ENCODE measurements at regions not wholly inside any gene's neighbourhood (a gene's known extent, or its start where the extent isn't known, plus 50 kb on each side); places are given as distances from the start of the nearest gene placed in this dataset.

DNA sequence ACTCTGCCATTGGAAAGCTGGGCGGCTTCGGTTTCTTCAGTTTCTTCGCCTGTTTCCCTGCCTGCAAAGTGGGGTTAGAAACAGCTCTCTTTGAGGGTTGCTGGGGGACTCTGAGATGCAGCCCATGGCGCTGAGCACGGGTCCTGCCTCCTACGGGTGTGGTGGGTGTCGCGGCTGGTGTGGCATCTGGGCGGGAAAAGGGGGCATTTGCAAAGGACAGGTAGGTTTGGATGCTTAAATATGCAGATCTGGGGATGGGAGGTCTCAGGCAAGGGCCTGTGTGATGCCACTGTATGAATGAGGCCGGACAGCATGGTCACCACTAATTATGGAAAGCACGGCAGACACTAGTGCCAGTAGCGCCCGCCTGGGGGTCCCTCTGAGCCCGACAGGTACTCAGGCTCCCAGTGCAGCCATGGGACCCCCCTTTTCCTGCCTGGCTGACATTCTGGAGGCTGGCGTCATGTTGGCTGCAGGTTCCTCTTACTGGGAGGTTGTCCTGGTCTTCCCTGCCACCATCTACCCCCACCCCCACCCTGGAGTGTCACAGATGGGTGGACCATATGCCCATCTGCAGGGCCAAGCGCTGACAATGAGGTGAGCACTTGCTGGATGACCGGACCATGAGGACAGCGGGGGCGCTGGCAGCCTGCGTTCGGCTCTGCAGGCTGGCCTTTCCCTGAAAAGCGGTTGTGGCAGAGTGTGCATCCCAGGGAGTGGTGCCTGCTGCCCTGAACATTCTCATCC is 237.7 kb downstream of the SEC14L1 start:
- H3K9me3 ChIP-seq (ENCODE audit: control insufficient read depth in 2 of 2, low read length in 2 of 2) = no peaks in the 10 kb centered on the region
- peak overlapping the region; percentile 96 for H3K27ac ChIP-seq (ENCODE audit: low read length)
- H3K27me3 ChIP-seq (ENCODE audit: control insufficient read depth in 1 of 2, insufficient read depth in 2 of 2, low read length in 2 of 2) = no peaks in the 10 kb centered on the region
- H3K36me3 ChIP-seq (ENCODE audit: control insufficient read depth in 2 of 2, insufficient read depth in 2 of 2, low read length in 2 of 2) = no peaks in the 10 kb centered on the region
- peak overlapping the region in 1 of 2 donors; percentile 93 for H3K9ac ChIP-seq (ENCODE audit: low read length in 2 of 2)
- peak overlapping the region in 1 of 2 donors; percentile 93 for H3K4me3 ChIP-seq (ENCODE audit: low read length in 2 of 2)
- H3K4me1 ChIP-seq (ENCODE audit: control insufficient read depth, insufficient read depth, low read length) = peaks cover 92% of the 10 kb centered on the region

DNA sequence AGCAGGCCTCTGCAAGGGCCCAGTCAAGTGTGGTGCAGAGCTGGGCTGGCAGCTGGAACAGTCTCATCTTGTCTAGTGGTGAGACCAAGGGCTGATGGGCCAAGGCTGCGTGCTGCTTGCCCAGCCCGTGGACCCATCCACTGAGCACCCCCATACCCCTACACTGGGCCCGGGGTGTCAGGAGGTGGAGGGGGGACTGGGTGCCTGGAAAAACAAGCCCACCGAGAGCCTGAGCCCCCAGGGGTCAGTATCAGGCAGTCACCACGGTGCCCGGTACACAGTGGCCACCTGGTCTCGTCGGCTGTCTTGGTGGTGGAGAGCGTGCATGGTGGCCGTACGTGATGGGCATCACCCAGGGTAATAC is 238.3 kb downstream of the SEC14L1 start:
- no peaks in the 10 kb centered on the region for H3K36me3 ChIP-seq (ENCODE audit: control insufficient read depth in 2 of 2, insufficient read depth in 2 of 2, low read length in 2 of 2)
- H3K27ac ChIP-seq (ENCODE audit: low read length) = peak overlapping the region; percentile 96
- H3K4me3 ChIP-seq (ENCODE audit: low read length in 2 of 2) = peak overlapping the region; percentile 15 to 36
- peaks cover 94% of the 10 kb centered on the region for H3K4me1 ChIP-seq (ENCODE audit: control insufficient read depth, insufficient read depth, low read length)
- peak overlapping the region in 1 of 2 donors; percentile 16 for H3K9ac ChIP-seq (ENCODE audit: low read length in 2 of 2)
- no peaks in the 10 kb centered on the region for H3K9me3 ChIP-seq (ENCODE audit: control insufficient read depth in 2 of 2, low read length in 2 of 2)
- no peaks in the 10 kb centered on the region for H3K27me3 ChIP-seq (ENCODE audit: control insufficient read depth in 1 of 2, insufficient read depth in 2 of 2, low read length in 2 of 2)

DNA sequence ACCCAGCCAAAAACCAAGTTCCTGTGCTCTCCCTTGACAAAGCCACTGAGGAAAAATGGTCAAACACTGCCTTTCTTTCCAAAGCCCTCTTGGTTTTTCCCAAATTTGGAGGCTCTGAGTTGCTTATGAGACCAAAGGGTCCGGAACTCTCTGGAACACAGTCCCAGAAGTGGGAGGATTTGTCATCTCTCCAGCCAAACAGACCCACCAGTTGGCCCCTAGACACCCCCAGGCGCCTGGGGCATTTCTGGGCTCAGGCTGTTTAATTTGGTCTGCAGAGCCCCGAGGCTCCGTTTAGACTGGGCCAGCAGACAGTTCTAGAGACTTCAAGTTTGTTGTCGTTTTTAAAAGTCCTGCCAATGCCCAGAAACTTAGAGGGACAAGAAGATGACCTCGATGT is 239.1 kb downstream of the SEC14L1 start:
- Histone ChIP-seq H3K27me3 (ENCODE audit: control insufficient read depth in 1 of 2, insufficient read depth in 2 of 2, low read length in 2 of 2) (no peaks in the 10 kb centered on the region), H3K9ac (ENCODE audit: low read length in 2 of 2) (peak overlapping the region; percentile 42 to 44), H3K36me3 (ENCODE audit: control insufficient read depth in 2 of 2, insufficient read depth in 2 of 2, low read length in 2 of 2) (peaks cover 0 to 3% of the 10 kb centered on the region in 2 donors), H3K4me3 (ENCODE audit: low read length in 2 of 2) (peak overlapping the region in 1 of 2 donors; percentile 22), H3K9me3 (ENCODE audit: control insufficient read depth in 2 of 2, low read length in 2 of 2) (no peaks in the 10 kb centered on the region), H3K27ac (ENCODE audit: low read length) (peak overlapping the region; percentile 96), H3K4me1 (ENCODE audit: control insufficient read depth, insufficient read depth, low read length) (peaks cover 94% of the 10 kb centered on the region)

DNA sequence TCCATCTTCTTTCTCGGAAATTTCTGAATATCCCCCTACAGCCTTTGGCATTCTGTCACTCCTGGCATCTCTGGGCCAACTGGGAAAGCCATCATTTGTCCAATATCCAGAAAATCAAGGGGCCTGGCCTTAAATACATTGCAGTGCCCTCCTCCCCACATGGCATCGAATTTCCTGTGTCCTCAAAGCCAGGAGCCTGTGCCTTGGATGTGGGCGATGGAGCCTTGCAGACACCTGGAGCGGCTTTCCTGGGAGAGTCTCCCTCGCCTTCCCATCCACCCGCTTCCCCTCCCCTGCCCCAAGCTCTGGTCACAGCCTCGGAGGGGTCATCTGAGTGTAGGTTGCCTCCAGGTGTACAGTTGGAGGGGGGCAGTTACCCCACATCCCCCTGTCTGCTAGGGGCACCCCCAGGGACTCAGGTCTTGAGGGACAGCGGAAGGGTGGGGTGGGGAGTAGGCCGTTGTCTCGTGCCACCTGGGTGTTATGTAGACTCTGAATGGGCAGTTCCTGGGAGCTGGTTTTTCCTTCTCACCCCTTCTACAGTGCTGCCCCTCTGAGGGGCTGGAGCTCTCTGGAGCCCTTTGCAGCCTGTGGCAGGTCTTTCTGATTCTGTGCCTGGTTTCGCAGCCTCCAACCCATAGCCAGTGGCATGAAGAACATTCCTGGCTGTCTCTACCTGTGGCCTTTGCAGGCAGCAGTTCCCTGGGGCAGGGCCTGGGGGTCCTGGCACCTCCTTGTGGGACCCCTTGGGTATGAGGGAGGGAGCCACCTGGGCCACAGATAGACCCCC is 239.8 kb downstream of the SEC14L1 start:
- Histone ChIP-seq H3K27ac (ENCODE audit: low read length) (peak overlapping the region; percentile 24), H3K4me1 (ENCODE audit: control insufficient read depth, insufficient read depth, low read length) (peaks cover 91% of the 10 kb centered on the region), H3K36me3 (ENCODE audit: control insufficient read depth in 2 of 2, insufficient read depth in 2 of 2, low read length in 2 of 2) (peaks cover 0 to 3% of the 10 kb centered on the region in 2 donors), H3K9me3 (ENCODE audit: control insufficient read depth in 2 of 2, low read length in 2 of 2) (no peaks in the 10 kb centered on the region), H3K4me3 (ENCODE audit: low read length in 2 of 2) (no peak overlapping the region), H3K27me3 (ENCODE audit: control insufficient read depth in 1 of 2, insufficient read depth in 2 of 2, low read length in 2 of 2) (no peaks in the 10 kb centered on the region), H3K9ac (ENCODE audit: low read length in 2 of 2) (no peak overlapping the region)

DNA sequence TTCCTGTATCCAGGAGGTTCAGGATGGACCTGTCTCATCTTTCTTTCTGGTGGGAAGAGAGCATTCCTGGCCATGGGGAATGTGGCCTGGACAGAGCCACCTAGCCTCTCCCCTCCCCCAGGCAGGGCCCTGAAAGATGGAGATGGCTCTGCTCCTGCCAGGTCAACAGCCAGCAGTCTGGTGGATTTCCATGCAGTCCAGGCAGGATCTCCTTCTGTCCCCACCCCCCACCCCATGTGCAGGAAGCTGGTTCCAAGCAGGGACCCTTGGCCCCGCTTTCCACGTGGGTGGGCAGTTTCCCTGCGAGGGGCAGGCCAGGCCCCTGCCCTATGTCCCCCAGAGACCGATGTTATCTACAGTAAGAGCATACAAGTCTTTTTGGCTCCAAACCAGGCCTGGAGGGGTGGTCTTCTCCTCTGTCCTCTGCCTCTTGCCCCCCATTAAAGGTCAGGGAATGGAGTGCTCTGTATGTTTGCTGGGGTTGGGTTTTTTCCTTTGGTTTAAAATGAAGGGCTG is 240.5 kb downstream of the SEC14L1 start:
- peaks cover 0 to 3% of the 10 kb centered on the region in 2 donors for H3K36me3 ChIP-seq (ENCODE audit: control insufficient read depth in 2 of 2, insufficient read depth in 2 of 2, low read length in 2 of 2)
- H3K9ac ChIP-seq (ENCODE audit: low read length in 2 of 2) = no peak overlapping the region
- peak overlapping the region; percentile 24 for H3K27ac ChIP-seq (ENCODE audit: low read length)
- peaks cover 91% of the 10 kb centered on the region for H3K4me1 ChIP-seq (ENCODE audit: control insufficient read depth, insufficient read depth, low read length)
- no peak overlapping the region for H3K4me3 ChIP-seq (ENCODE audit: low read length in 2 of 2)
- no peaks in the 10 kb centered on the region for H3K9me3 ChIP-seq (ENCODE audit: control insufficient read depth in 2 of 2, low read length in 2 of 2)
- H3K27me3 ChIP-seq (ENCODE audit: control insufficient read depth in 1 of 2, insufficient read depth in 2 of 2, low read length in 2 of 2) = no peaks in the 10 kb centered on the region

DNA sequence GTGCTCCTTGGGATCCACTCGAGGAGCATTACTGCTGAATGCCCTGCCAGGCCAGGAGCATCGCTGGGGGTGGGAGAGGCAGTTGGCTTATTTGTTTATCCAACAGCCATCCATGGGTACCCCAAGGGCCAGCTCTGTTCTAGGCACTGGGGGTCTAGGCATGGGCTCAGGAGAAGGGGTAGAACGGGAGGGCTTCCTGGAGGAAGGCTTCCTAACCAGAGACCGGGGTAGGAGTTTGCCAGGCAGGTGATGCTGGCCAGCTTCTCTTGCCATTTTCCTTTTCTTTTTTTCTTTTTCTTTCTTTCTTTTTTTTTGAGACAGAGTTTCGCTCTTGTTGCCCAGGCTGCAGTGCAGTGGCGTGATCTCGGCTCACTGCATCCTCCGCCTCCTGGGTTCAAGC is 241.0 kb downstream of the SEC14L1 start:
- H3K9me3 ChIP-seq (ENCODE audit: control insufficient read depth in 2 of 2, low read length in 2 of 2) = no peaks in the 10 kb centered on the region
- H3K9ac ChIP-seq (ENCODE audit: low read length in 2 of 2) = no peak overlapping the region
- peaks cover 91% of the 10 kb centered on the region for H3K4me1 ChIP-seq (ENCODE audit: control insufficient read depth, insufficient read depth, low read length)
- H3K36me3 ChIP-seq (ENCODE audit: control insufficient read depth in 2 of 2, insufficient read depth in 2 of 2, low read length in 2 of 2) = peaks cover 0 to 3% of the 10 kb centered on the region in 2 donors
- no peak overlapping the region for H3K4me3 ChIP-seq (ENCODE audit: low read length in 2 of 2)
- peak overlapping the region; percentile 24 for H3K27ac ChIP-seq (ENCODE audit: low read length)
- H3K27me3 ChIP-seq (ENCODE audit: control insufficient read depth in 1 of 2, insufficient read depth in 2 of 2, low read length in 2 of 2) = no peaks in the 10 kb centered on the region

DNA sequence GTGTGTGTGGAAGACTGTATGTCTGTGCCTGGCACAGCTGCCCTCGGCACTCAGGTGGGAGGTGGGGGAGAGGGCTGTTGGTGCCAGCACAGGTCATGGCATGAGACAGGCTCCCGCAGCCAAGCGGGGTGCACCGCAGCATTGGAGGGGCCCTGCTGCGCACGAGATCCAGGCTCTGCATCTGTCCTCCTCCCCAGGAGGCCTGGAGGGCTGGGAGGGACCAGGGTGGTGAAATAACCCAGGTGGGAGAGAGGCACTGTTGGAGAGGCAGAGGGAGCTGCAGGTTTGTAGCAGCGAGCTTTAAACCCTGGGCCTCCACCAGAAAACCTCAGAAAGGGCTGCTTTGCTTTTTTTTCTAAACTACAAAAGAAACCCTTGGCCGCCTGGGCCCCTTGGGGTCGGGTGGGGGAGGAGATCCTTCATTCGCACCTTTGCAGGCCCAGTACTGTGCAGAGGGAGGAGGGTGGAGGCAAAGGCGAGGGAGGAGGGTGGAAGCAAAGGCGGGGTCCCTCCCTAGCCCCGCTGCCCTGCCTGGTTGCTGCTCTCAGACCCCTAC is 241.7 kb downstream of the SEC14L1 start:
- Histone ChIP-seq H3K9ac (ENCODE audit: low read length in 2 of 2) (no peak overlapping the region), H3K27ac (ENCODE audit: low read length) (peak overlapping the region; percentile 58)

DNA sequence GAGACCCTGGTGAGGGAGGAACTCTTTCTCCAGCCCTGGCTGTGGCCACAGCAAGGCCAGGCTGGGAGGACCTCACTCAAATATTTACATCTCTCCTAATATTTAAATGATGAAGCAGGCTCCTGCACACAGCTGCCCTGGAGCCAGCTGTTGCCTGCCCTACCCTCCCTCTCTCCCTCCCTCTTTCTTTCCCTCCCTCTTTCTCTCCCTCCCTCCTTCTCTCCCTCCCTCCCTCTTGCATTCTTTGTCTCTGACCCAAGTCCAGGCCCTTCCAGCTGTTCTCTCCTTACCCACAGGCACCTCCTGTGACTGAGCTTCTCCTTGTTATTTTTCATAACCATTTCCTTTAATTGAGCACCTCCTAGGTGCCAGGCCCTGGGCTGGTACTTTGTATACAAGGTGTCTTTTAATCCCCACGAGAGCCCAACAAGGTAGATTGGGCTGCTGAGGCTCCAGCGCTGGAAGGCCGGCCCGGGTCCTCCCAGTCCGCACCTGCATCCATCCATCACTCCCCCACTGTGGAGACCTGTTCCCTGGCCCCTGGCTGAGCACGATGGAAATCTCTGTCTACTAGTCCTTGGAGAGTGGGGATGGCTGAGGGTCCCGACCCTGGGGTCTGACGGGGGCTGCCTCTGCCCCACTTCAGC is 242.3 kb downstream of the SEC14L1 start:
- Histone ChIP-seq H3K36me3 (ENCODE audit: control insufficient read depth in 2 of 2, insufficient read depth in 2 of 2, low read length in 2 of 2) (peaks cover 0 to 3% of the 10 kb centered on the region in 2 donors), H3K4me1 (ENCODE audit: control insufficient read depth, insufficient read depth, low read length) (peaks cover 90% of the 10 kb centered on the region), H3K27ac (ENCODE audit: low read length) (peak overlapping the region; percentile 62), H3K9me3 (ENCODE audit: control insufficient read depth in 2 of 2, low read length in 2 of 2) (no peaks in the 10 kb centered on the region), H3K27me3 (ENCODE audit: control insufficient read depth in 1 of 2, insufficient read depth in 2 of 2, low read length in 2 of 2) (no peaks in the 10 kb centered on the region), H3K4me3 (ENCODE audit: low read length in 2 of 2) (no peak overlapping the region), H3K9ac (ENCODE audit: low read length in 2 of 2) (no peak overlapping the region)

More for the DNA sequence above, 241.7 kb downstream of the SEC14L1 start:
- Histone ChIP-seq H3K4me1 (ENCODE audit: control insufficient read depth, insufficient read depth, low read length) (peaks cover 92% of the 10 kb centered on the region), H3K36me3 (ENCODE audit: control insufficient read depth in 2 of 2, insufficient read depth in 2 of 2, low read length in 2 of 2) (peaks cover 0 to 3% of the 10 kb centered on the region in 2 donors), H3K27me3 (ENCODE audit: control insufficient read depth in 1 of 2, insufficient read depth in 2 of 2, low read length in 2 of 2) (no peaks in the 10 kb centered on the region), H3K9me3 (ENCODE audit: control insufficient read depth in 2 of 2, low read length in 2 of 2) (no peaks in the 10 kb centered on the region), H3K4me3 (ENCODE audit: low read length in 2 of 2) (no peak overlapping the region)

DNA sequence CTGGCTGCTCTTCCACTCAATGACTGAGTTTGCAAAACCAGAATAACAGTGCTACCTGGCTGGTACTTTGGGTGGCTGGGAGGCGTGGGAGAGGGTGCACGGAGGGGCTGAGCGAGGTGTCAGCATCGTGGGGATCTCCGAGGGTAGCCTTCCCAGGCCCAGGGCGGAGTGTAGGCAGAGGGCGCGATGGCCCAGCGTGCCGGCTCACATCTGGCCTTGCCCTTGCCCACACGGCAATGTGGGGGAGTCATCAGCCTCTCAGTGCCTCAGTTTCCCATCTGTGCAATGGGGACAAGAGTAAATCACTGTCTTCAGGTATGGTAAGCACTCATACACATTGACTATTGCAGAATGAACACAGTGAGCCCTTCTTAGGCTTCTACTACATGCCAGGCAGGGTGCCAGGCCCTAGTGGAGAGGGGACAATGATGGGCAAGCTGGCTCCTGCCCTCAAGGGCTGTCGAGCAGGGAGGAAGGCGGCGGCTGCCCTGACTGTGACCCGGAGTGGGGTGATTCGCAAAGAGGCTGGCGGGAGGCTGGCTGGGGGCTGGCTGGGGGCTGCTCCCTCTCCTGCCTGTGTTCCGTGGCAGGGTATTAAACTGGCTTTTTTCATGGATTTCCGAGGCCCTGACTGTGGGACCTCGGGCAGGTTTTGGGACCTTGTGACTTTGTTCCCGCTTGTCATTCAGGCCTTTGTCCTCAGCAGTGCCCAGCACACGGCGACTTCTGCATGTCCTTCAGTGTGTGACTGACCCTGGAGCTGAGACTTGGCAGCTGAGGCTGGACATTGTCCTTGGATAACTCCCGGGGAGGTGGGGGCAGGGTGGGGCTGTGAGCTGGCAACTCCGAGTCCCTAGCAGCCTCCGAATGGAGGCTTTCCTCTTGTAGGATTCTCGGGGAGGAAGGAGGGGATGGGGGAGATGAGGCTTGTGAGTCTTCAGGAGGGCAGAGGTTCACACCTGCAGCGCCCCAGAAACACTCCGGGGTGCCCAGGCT is 243.1 kb downstream of the SEC14L1 start:
- peak overlapping the region in 1 of 2 donors; percentile 29 for H3K4me3 ChIP-seq (ENCODE audit: low read length in 2 of 2)
- H3K9me3 ChIP-seq (ENCODE audit: control insufficient read depth in 2 of 2, low read length in 2 of 2) = no peaks in the 10 kb centered on the region
- no peaks in the 10 kb centered on the region for H3K27me3 ChIP-seq (ENCODE audit: control insufficient read depth in 1 of 2, insufficient read depth in 2 of 2, low read length in 2 of 2)
- peaks cover 0 to 3% of the 10 kb centered on the region in 2 donors for H3K36me3 ChIP-seq (ENCODE audit: control insufficient read depth in 2 of 2, insufficient read depth in 2 of 2, low read length in 2 of 2)
- H3K9ac ChIP-seq (ENCODE audit: low read length in 2 of 2) = peak overlapping the region in 1 of 2 donors; percentile 36
- H3K27ac ChIP-seq (ENCODE audit: low read length) = peak overlapping the region; percentile 62
- H3K4me1 ChIP-seq (ENCODE audit: control insufficient read depth, insufficient read depth, low read length) = peaks cover 92% of the 10 kb centered on the region
